A673 (cell line): ENCODE measurements at regions not wholly inside any gene's neighbourhood (a gene's known extent, or its start where the extent isn't known, plus 50 kb on each side); places are given as distances from the start of the nearest gene placed in this dataset.
A peak's percentile ranks its signal among the peaks of the same experiment; 100 is the strongest.

Experiments used
- BruUV-seq: library from RNA; stranded (reverse); fragments of 400-500 nt; replicated peaks from 2 replicates; lab custom pipeline; 2021; lab: Mats Ljungman, UMichigan
- CTCF ChIA-PET: fragments of 300-600 bp; sonication (Branson Sonifier 250); formaldehyde crosslinking; loops from one replicate; lab custom pipeline; 2022; ENCODE audit warnings: antibody characterized with exemption; lab: Charles Lee
- POLR2A ChIA-PET: fragments of 300-600 bp; sonication (Branson Sonifier 250); formaldehyde crosslinking; loops from one replicate; lab custom pipeline; 2022; ENCODE audit warnings: antibody characterized with exemption; ENCODE audit not compliant: low non-redundant PET; lab: Charles Lee
- DNase-seq: peaks from one replicate; pipeline ENCODE4 v3.0.0-alpha.2; 2015; ENCODE audit warnings: low spot score
- H3K27ac ChIP-seq: fragments of 200-600 bp; sonication (generic); 2 replicates; pipeline ENCODE4 v1.5.1; 2016; ENCODE audit warnings: mixed run types, low read depth, mild to moderate bottlenecking, mixed read lengths, antibody characterized with exemption, low read length; ENCODE audit not compliant: poor library complexity, severe bottlenecking
- H3K27me3 ChIP-seq: fragments of 200-600 bp; sonication (generic); replicated peaks from 2 replicates; pipeline ENCODE4 v1.6.1; 2017; ENCODE audit warnings: mixed run types, low read depth, mild to moderate bottlenecking, mixed read lengths, antibody characterized with exemption, low read length; ENCODE audit not compliant: insufficient read depth, poor library complexity
- H3K36me3 ChIP-seq: fragments of 200-600 bp; sonication (generic); 2 replicates; pipeline ENCODE4 v1.6.1; 2016; ENCODE audit warnings: mixed run types, mild to moderate bottlenecking, mixed read lengths, antibody characterized with exemption, low read length; ENCODE audit not compliant: insufficient read depth, poor library complexity, severe bottlenecking
- H3K4me1 ChIP-seq: fragments of 200-600 bp; sonication (generic); 2 replicates; pipeline ENCODE4 v1.6.1; 2017; ENCODE audit warnings: mixed run types, mild to moderate bottlenecking, mixed read lengths, antibody characterized with exemption, low read length; ENCODE audit not compliant: insufficient read depth, poor library complexity, severe bottlenecking
- H3K4me3 ChIP-seq: fragments of 200-600 bp; sonication (generic); 2 replicates; pipeline ENCODE4 v1.5.1; 2016; ENCODE audit warnings: low read depth, mixed run types, mild to moderate bottlenecking, mixed read lengths, low read length; ENCODE audit not compliant: poor library complexity, severe bottlenecking
- H3K9me3 ChIP-seq: fragments of 200-600 bp; sonication (generic); 2 replicates; pipeline ENCODE4 v1.6.1; 2016; ENCODE audit warnings: mixed run types, low read depth, mild to moderate bottlenecking, mixed read lengths, antibody characterized with exemption, low read length; ENCODE audit not compliant: poor library complexity, severe bottlenecking
- CTCF ChIP-seq: fragments of 300-800, 200-600 bp; sonication (generic); conservative IDR thresholded peaks from 2 replicates; pipeline ENCODE4 v1.5.1; 2017; ENCODE audit warnings: low read depth, mild to moderate bottlenecking, antibody characterized with exemption, low read length, moderate library complexity, mixed read lengths
- EZH2 ChIP-seq: fragments of 200-600 bp; sonication (generic); IDR thresholded peaks from 2 replicates; pipeline ENCODE4 v1.6.1; 2017; ENCODE audit warnings: borderline replicate concordance, low read depth, mild to moderate bottlenecking, mixed read lengths, antibody characterized with exemption, low read length; ENCODE audit not compliant: poor library complexity, severe bottlenecking
- intact Hi-C: fragments of 100-400 bp; cut with micrococcal nuclease; formaldehyde crosslinking; loops from one replicate; pipeline ENCODE4 v1.10.0; 2022; ENCODE audit not compliant: unreplicated experiment

GRCh38 chr5:57111993-57112392 is 61.9 kb upstream of the GPBP1 start:
- H3K27ac ChIP-seq = no peak overlapping the region
- H3K27me3 ChIP-seq = no peaks in the 10 kb centered on the region
- no peaks in the 10 kb centered on the region for H3K9me3 ChIP-seq
- H3K4me3 ChIP-seq = no peak overlapping the region
- POLR2A ChIA-PET = no interaction called here
- intact Hi-C loops = no loop called here
- no TSS peak for BruUV-seq
- no peaks in the 10 kb centered on the region for H3K36me3 ChIP-seq
- no peak for DNase-seq
- TF ChIP-seq CTCF (no peak), EZH2 (no peak)
- no peaks in the 10 kb centered on the region for H3K4me1 ChIP-seq
- CTCF ChIA-PET = no interaction called here

- no TSS peak for BruUV-seq
- Histone ChIP-seq H3K27ac (no peak overlapping the region), H3K4me3 (no peak overlapping the region), H3K4me1 (no peaks in the 10 kb centered on the region), H3K36me3 (no peaks in the 10 kb centered on the region), H3K9me3 (no peaks in the 10 kb centered on the region), H3K27me3 (no peaks in the 10 kb centered on the region)
- peak; percentile 22 for DNase-seq
- CTCF ChIA-PET = no interaction called here
- intact Hi-C loops = no loop called here
- POLR2A ChIA-PET = no interaction called here
- TF ChIP-seq EZH2 (no peak), CTCF (no peak)
Observed at GRCh38 chr5:57113481-57113880, 60.4 kb upstream of the GPBP1 start.

- H3K36me3 ChIP-seq = no peaks in the 10 kb centered on the region
- intact Hi-C loops = no loop called here
- BruUV-seq = no TSS peak
- DNase-seq = no peak
- H3K9me3 ChIP-seq = no peaks in the 10 kb centered on the region
- no peak overlapping the region for H3K4me3 ChIP-seq
- no peaks in the 10 kb centered on the region for H3K27me3 ChIP-seq
- no peak for TF ChIP-seq EZH2
- TF ChIP-seq CTCF = no peak
- CTCF ChIA-PET = no interaction called here
- H3K27ac ChIP-seq = no peak overlapping the region
- POLR2A ChIA-PET = no interaction called here
- H3K4me1 ChIP-seq = no peaks in the 10 kb centered on the region
Observed at GRCh38 chr5:57117596-57117995, 56.3 kb upstream of the GPBP1 start.
